Activated CD4-positive, alpha-beta memory T cell treated with anti-CD3 and anti-CD28 coated beads, Interleukin-2, amount 10 ng/mL, durations not matched to agents 7 days and 5 days (primary cell): ENCODE measurements at regions not wholly inside any gene's neighbourhood (a gene's known extent, or its start where the extent isn't known, plus 50 kb on each side); places are given as distances from the start of the nearest gene placed in this dataset.

Experiments used
- CTCF ChIA-PET: fragments of 350-600 bp; sonication (Branson Sonifier 250); formaldehyde crosslinking; loops from one replicate; lab custom pipeline; 2021; ENCODE audit warnings: antibody characterized with exemption, inconsistent platforms; lab: Charles Lee
- POLR2A ChIA-PET: fragments of 350-600 bp; sonication (Branson Sonifier 250); formaldehyde crosslinking; loops from one replicate; lab custom pipeline; 2021; ENCODE audit warnings: antibody characterized with exemption; lab: Charles Lee
- DNase-seq: peaks from one replicate; pipeline ENCODE4 v3.0.0-alpha.2; 2020
- H3K27ac Mint-ChIP-seq: one replicate; pipeline ENCODE4 v1.8.0; 2021; ENCODE audit warnings: mild to moderate bottlenecking, mixed read lengths
- H3K27me3 Mint-ChIP-seq: one replicate; pipeline ENCODE4 v1.8.0; 2021; ENCODE audit warnings: mixed read lengths
- H3K36me3 Mint-ChIP-seq: one replicate; pipeline ENCODE4 v1.8.0; 2021; ENCODE audit warnings: low read depth, mixed read lengths
- H3K4me1 Mint-ChIP-seq: one replicate; pipeline ENCODE4 v1.8.0; 2021; ENCODE audit warnings: mixed read lengths
- H3K4me3 Mint-ChIP-seq: one replicate; pipeline ENCODE4 v1.8.0; 2021; ENCODE audit warnings: mild to moderate bottlenecking, mixed read lengths
- H3K9me3 Mint-ChIP-seq: one replicate; pipeline ENCODE4 v1.8.0; 2021; ENCODE audit warnings: mixed read lengths

DNA sequence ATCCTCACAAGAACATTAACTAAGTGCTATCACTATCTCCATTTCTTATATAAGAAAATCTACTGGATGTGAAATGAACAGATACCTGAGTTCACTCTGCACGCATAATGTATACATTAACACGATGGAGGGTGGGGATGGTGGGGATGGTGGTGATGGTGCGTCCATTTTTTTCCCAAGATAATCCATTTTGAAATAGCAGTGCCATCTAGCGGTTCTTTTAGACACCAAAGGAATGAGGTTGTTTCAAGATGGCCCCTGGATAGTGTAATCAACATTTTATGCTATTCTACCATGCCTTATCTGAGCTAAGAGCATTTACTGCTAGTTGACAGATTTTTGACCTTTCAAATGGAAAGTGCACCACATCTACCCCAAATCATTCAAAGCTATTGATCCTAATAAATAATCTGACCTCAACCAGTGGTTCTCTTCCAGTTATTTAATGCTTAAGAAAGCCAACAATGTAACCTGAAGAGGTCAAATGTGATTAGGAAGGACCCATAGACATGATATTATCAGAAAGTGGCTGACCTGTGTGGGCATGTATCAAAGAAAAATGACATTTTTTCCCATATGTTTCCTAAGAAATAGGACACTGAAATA is 714.7 kb upstream of the TENM4 start:
- Mint-ChIP-seq H3K4me1 (no peaks in the 10 kb centered on the region), H3K9me3 (no peaks in the 10 kb centered on the region), H3K27me3 (no peaks in the 10 kb centered on the region), H3K36me3 (no peaks in the 10 kb centered on the region), H3K4me3 (no peak overlapping the region), H3K27ac (no peak overlapping the region)
- no peak for DNase-seq
- CTCF ChIA-PET, result no interaction called here
- POLR2A ChIA-PET, result no interaction called here

DNA sequence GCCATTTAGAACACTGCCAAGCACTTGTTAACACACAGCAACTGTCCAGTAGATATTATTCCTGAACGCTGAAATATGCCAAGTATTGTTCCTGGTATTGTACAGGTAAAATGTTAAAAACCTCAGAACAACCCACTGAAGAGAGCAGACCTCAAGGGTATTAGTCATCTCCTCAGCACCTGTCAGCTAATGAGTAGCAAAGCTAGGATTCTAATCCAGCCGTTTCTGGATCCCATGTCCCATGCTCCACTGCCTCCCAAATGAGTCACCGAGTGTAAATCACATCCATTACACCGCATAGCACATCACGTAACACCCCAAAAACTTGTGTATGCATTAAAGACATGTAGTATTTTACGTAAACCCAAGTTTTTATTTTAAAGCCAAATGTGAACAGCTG is 705.4 kb upstream of the TENM4 start:
- Mint-ChIP-seq H3K36me3 (no peaks in the 10 kb centered on the region), H3K27ac (no peak overlapping the region), H3K27me3 (no peaks in the 10 kb centered on the region), H3K4me1 (no peaks in the 10 kb centered on the region), H3K4me3 (no peak overlapping the region), H3K9me3 (peaks cover 3% of the 10 kb centered on the region)
- ChIA-PET CTCF (no interaction called here), POLR2A (no interaction called here)
- no peak for DNase-seq

DNA sequence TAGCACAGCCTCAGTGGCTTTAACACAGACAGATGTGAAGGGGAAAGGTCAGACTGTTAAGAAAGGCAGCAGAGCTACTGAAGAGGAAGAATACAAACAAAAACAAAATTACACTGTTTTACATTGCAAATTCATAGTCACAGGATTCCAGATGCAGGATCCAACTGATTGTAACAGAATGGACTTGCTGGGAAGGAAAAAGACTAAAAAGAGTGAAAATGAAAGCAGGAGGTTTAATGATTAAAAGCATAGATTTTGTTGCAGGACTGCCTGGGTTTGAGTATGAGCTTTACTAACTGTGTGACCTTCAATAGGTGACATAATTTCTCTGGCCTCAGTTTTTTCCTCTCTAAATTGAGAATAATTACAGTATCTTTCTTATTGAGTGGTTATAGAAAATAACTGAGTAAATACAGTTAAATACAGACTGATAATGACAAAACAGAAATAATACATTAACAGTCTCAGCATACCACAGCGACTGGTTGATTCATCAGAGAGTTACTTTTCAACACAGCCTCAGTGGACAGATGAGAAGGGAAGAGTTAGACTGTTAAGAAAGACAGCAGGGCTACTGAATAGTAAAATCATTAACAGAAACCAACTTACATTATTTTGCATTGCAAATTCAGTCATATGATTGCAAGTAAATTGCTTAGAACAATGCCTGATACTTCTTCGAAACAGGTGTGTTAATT is 704.2 kb upstream of the TENM4 start:
- DNase-seq, result no peak
- H3K27me3 Mint-ChIP-seq, result no peaks in the 10 kb centered on the region
- H3K36me3 Mint-ChIP-seq, result no peaks in the 10 kb centered on the region
- ChIA-PET POLR2A (no interaction called here), CTCF (no interaction called here)
- no peaks in the 10 kb centered on the region for H3K4me1 Mint-ChIP-seq
- no peak overlapping the region for H3K4me3 Mint-ChIP-seq
- no peak overlapping the region for H3K27ac Mint-ChIP-seq
- H3K9me3 Mint-ChIP-seq, result peaks cover 6% of the 10 kb centered on the region

DNA sequence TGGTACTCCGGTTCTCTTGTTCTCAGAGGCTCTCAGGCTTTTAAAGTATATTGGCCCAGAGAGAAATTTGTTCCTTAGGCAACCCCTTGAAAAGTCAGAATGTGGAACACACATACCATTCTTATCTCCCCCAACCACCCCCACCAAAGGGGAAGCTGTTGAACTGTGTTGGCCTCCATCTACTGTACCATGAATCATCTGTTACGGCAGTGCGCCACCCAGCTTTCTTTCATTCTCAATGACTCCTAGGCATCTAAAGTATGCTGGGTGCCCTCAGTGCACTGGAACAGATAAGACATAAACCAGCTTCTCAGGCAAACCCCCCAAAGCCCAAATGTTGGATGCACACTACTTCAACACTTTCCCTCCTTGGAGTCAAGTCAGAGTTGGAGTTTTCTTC is 696.2 kb upstream of the TENM4 start:
- Mint-ChIP-seq H3K36me3 (no peaks in the 10 kb centered on the region), H3K4me3 (no peak overlapping the region), H3K4me1 (no peaks in the 10 kb centered on the region), H3K9me3 (peaks cover 10% of the 10 kb centered on the region), H3K27ac (no peak overlapping the region), H3K27me3 (no peaks in the 10 kb centered on the region)
- DNase-seq, result no peak
- ChIA-PET CTCF (no interaction called here), POLR2A (no interaction called here)

DNA sequence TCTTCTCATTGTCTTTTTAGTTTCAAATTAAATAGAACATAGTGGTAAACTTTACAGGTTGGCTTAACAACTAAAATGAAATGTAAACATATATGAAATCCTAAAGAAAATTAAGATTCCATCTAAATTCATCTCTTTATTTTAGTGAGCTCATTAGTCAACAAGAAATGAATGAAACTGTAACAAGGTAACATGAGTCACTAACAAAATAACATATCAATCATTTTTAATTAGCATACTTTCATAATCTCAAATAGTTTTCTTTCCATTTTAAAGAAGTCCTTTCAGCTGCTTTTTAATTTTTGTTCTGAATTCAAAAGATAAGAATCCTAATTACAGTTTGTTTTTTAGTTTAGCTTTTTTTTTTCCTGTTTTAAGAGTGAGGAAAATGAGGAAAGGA is 688.6 kb upstream of the TENM4 start:
- ChIA-PET CTCF (no interaction called here), POLR2A (no interaction called here)
- no peaks in the 10 kb centered on the region for H3K4me1 Mint-ChIP-seq
- DNase-seq, result no peak
- H3K27ac Mint-ChIP-seq, result no peak overlapping the region
- no peaks in the 10 kb centered on the region for H3K36me3 Mint-ChIP-seq
- peaks cover 4% of the 10 kb centered on the region for H3K9me3 Mint-ChIP-seq
- no peaks in the 10 kb centered on the region for H3K27me3 Mint-ChIP-seq
- H3K4me3 Mint-ChIP-seq, result no peak overlapping the region

DNA sequence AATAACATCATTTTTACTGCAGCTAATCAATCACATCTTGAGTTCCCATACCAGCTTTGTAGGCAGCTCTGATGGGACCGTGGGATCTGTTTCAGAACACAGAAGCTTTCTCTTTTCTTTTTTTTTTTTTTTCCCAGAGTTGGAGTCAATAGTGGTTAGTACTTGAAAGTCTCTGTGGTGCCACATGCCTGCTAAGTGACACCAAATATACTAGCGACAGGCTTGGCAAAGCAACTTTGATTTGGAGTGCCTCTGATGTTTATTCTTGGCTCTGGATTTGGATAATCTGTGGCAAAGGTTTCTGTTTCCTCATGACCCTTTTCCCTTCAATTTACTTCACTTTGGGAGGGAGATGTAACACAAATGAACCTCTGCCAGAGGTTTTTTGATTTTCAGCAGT is 681.4 kb upstream of the TENM4 start:
- CTCF ChIA-PET, result no interaction called here
- DNase-seq, result no peak
- H3K36me3 Mint-ChIP-seq, result no peaks in the 10 kb centered on the region
- H3K27ac Mint-ChIP-seq, result no peak overlapping the region
- H3K27me3 Mint-ChIP-seq, result no peaks in the 10 kb centered on the region
- peaks cover 8% of the 10 kb centered on the region for H3K9me3 Mint-ChIP-seq
- H3K4me1 Mint-ChIP-seq, result no peaks in the 10 kb centered on the region
- POLR2A ChIA-PET, result no interaction called here
- no peak overlapping the region for H3K4me3 Mint-ChIP-seq

DNA sequence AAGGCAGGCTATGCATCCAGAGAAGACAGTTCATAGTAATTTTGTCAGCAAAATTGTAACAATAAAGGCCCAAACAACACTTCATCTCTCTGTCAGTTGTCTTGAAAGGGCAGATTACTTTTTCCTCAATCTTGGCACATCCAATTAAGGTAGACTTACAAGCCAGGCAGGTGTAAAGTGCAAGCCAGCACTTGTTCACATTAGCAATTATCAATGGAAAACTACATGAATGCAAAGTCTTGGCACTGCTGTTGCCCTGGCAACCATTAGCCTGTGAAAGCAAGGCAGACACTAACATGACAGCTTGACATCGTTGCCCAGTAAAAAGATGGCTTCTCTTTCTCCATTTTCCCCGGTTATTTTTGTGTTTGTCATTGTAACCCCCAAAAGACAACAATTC is 677.2 kb upstream of the TENM4 start:
- Mint-ChIP-seq H3K4me3 (no peak overlapping the region), H3K9me3 (peaks cover 7% of the 10 kb centered on the region), H3K27me3 (no peaks in the 10 kb centered on the region), H3K27ac (no peak overlapping the region), H3K4me1 (no peaks in the 10 kb centered on the region), H3K36me3 (no peaks in the 10 kb centered on the region)
- DNase-seq, result no peak
- ChIA-PET CTCF (no interaction called here), POLR2A (no interaction called here)

DNA sequence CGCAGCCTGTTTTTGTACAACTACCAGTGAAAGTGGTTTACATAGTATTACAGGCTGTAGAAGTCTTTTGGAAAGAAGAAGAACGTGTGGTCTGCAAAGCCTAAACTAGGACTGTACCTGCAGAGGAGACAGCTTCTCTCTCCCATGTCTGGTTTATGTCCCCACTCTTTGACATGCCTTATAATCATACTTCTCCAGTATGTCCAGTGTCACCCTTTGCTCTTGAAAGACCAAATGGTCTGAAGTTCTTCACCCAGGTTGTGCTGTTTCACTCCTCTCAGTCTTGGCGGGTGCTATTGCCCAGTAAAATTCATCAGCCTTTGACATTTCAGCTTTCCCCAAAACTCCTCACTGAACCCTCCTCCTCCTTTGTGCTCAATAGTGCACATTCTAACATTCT is 676.0 kb upstream of the TENM4 start:
- no peaks in the 10 kb centered on the region for H3K4me1 Mint-ChIP-seq
- DNase-seq, result no peak
- H3K27ac Mint-ChIP-seq, result no peak overlapping the region
- peaks cover 11% of the 10 kb centered on the region for H3K9me3 Mint-ChIP-seq
- H3K36me3 Mint-ChIP-seq, result no peaks in the 10 kb centered on the region
- ChIA-PET POLR2A (no interaction called here), CTCF (no interaction called here)
- H3K27me3 Mint-ChIP-seq, result no peaks in the 10 kb centered on the region
- no peak overlapping the region for H3K4me3 Mint-ChIP-seq

DNA sequence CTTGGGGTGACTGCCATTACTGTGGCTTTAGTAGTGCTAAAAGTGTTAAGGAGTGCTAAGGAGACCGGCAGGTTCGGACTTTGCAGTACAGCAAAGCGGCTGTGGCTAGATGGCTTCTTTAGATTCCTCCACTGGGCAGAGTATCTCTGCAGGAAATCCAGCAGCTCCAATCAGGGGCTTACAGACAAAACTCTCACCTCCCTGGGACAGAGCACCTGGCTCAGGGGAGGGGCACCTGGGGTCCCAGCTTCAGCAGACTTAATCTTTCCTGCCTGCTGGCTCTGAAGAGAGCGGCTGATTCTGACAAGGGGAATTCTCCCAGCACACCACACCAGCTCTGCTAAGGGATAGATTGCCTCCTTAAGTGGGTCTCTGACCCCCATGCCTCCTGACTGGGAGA is 668.8 kb upstream of the TENM4 start:
- Mint-ChIP-seq H3K36me3 (no peaks in the 10 kb centered on the region), H3K4me3 (no peak overlapping the region), H3K9me3 (peaks cover 9% of the 10 kb centered on the region), H3K27me3 (no peaks in the 10 kb centered on the region), H3K27ac (no peak overlapping the region), H3K4me1 (no peaks in the 10 kb centered on the region)
- ChIA-PET CTCF (no interaction called here), POLR2A (no interaction called here)
- no peak for DNase-seq

DNA sequence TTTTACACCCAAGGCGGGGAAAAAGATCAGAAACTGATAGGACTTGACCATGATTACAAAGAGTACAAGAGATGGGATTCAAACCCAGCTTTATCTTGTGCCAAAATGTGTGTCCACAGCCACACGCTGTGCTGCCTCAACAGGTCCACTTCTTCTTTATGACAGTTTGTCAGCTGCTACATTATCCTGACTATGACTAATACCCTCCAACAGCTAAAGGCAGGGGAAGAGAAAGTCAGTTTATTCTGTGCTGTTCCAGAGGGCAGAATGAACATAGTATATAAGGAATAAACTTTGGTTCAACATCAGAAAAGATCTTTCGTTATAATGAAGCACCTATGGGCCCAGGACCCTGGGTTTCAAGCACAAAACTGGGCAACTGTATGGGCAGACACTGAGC is 668.2 kb upstream of the TENM4 start:
- Mint-ChIP-seq H3K9me3 (peaks cover 9% of the 10 kb centered on the region), H3K27ac (no peak overlapping the region), H3K36me3 (no peaks in the 10 kb centered on the region), H3K4me1 (no peaks in the 10 kb centered on the region), H3K27me3 (no peaks in the 10 kb centered on the region), H3K4me3 (no peak overlapping the region)
- CTCF ChIA-PET, result no interaction called here
- DNase-seq, result no peak
- POLR2A ChIA-PET, result no interaction called here

DNA sequence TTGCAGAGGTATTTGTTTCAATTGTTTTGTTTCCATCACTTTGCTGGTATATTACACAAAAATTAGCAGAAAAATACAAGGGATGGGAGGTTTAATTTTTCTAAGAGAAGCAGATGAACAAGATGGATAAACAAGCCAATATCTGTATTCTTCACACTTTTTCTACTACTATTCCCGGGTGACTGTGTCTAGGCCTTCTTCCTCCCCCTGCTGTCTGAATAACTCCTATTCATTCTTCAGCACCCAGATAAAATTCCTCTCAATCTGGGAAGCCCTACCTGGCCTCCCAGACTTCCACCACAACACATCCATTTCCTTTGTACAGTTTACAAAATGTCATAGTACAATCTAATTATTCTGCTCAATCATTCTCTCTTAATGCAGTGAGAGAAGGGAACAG is 666.6 kb upstream of the TENM4 start:
- no peaks in the 10 kb centered on the region for H3K4me1 Mint-ChIP-seq
- H3K9me3 Mint-ChIP-seq, result peaks cover 8% of the 10 kb centered on the region
- ChIA-PET POLR2A (no interaction called here), CTCF (no interaction called here)
- no peak overlapping the region for H3K4me3 Mint-ChIP-seq
- no peaks in the 10 kb centered on the region for H3K36me3 Mint-ChIP-seq
- no peak for DNase-seq
- H3K27me3 Mint-ChIP-seq, result no peaks in the 10 kb centered on the region
- no peak overlapping the region for H3K27ac Mint-ChIP-seq

DNA sequence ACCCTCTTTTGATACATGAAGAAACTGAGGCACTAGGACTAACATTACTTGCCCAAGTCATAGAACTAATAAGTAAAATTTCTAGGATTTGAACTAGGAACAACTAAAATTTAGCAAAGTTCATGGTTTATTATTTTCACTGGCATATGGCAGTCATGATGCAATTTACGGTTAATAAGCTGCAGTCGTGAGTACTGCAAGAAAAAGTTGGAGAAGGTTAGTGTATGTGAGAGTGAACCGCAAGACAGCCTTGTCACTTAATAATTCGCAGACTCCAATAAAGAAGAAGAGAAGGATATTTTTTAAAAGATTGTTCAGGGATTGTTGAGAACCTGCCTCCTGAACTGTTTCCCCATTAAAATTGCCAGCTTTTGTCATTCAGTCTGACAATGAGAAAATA is 663.4 kb upstream of the TENM4 start:
- Mint-ChIP-seq H3K27ac (no peak overlapping the region), H3K9me3 (peaks cover 2% of the 10 kb centered on the region), H3K4me1 (no peaks in the 10 kb centered on the region), H3K36me3 (no peaks in the 10 kb centered on the region), H3K4me3 (no peak overlapping the region), H3K27me3 (no peaks in the 10 kb centered on the region)
- ChIA-PET POLR2A (no interaction called here), CTCF (no interaction called here)
- no peak for DNase-seq

DNA sequence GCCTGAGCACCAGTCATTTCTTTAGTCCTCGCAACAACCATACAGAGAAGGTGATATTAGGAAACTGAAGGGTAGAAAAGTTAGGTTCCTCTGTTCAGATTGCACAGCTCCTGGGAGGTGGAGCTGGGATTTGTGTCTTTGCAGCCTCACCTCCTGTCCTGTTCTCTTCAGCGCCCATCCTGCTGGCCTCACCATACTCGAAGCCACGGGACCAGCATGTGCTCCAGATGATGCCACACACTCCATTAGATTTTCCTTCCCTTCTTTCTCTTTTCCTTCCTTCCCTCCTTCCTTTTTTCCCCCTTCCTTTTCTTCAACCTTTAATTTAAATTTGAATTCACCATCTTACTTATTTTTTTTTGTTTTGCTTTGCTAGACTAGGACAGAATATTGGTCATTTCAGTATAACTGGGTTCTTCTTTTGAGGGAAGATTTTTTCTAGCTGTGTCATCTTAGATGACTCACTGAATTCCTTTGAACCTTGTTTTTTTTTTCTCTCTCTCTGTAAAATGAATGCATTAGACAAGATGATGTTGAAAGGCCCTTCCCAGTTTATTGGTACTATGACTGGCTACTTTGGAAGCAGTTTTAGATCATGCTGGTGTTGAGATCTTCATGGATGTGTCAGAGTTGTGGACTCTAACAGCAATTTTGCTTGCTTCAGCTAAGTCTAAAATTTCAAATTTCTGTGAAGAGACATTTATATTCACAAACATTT is 662.5 kb upstream of the TENM4 start:
- H3K27ac Mint-ChIP-seq, result no peak overlapping the region
- H3K36me3 Mint-ChIP-seq, result no peaks in the 10 kb centered on the region
- DNase-seq, result no peak
- no peak overlapping the region for H3K4me3 Mint-ChIP-seq
- ChIA-PET CTCF (no interaction called here), POLR2A (no interaction called here)
- H3K4me1 Mint-ChIP-seq, result no peaks in the 10 kb centered on the region
- H3K27me3 Mint-ChIP-seq, result no peaks in the 10 kb centered on the region
- peaks cover 5% of the 10 kb centered on the region for H3K9me3 Mint-ChIP-seq

DNA sequence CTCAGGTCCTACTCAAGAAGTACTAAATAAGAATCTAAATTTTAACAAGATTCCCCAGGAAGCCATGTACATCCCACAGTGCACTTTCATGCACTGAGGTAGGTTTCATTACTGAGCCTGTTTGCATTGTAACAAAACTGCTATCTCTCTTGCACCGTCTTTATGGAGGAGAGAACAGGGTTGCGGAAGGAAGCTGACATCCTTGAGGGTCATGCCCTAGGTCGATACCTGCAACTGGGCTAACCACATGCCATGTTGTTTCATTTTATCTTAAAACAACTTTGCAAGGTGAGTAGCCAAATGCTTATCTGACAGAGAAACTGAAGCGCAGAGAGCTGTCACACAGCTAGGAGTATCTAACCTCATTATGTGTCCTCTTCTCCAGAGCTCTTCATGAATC is 656.3 kb upstream of the TENM4 start:
- CTCF ChIA-PET, result no interaction called here
- H3K27ac Mint-ChIP-seq, result no peak overlapping the region
- DNase-seq, result no peak
- H3K9me3 Mint-ChIP-seq, result peaks cover 10% of the 10 kb centered on the region
- no peaks in the 10 kb centered on the region for H3K36me3 Mint-ChIP-seq
- no peaks in the 10 kb centered on the region for H3K4me1 Mint-ChIP-seq
- no peak overlapping the region for H3K4me3 Mint-ChIP-seq
- POLR2A ChIA-PET, result no interaction called here
- H3K27me3 Mint-ChIP-seq, result no peaks in the 10 kb centered on the region
